ENCODE measurements at regions not wholly inside any gene's neighbourhood (a gene's known extent, or its start where the extent isn't known, plus 50 kb on each side); places are given as distances from the start of the nearest gene placed in this dataset.

DNA sequence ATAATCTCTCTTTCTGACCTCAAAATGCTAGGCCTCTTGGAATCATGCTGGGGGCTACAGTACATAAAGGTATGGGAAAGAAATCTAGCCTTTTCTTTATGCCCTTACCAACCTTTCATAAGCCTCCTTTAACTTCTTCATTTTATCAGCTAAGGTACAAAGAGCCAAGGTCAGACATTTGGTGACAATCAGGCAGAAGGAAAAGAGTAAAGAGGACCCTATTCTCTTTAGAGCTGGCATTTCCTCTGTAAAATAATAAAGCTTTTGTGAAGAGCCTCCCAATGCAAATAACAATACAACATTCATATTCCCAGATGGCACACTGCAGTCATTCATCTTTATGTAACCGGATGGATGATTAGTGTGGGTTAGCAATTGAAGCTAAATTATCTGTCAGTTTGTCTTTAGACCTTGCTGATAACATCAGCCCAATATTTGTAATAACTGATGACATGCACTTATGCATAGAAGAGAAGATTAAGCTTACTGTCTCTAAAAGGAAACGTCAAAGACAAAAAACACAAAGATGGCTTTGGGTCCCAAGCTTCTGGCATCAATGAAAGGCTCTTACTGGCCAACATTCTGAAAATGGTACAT, 163.1 kb downstream of the IBTK start:
- no peaks in the 10 kb centered on the region for H3K4me1 ChIP-seq (ENCODE audit: insufficient read depth, low read length, poor library complexity, severe bottlenecking)
- BruUV-seq (replicated peaks), result no TSS peak
- H3K9me2 ChIP-seq (ENCODE audit: insufficient read depth, low read length), result no peaks in the 10 kb centered on the region
- no peak for DNase-seq (ENCODE audit: low spot score)
- H4K20me1 ChIP-seq (ENCODE audit: insufficient read depth, low read length), result no peaks in the 10 kb centered on the region
- intact Hi-C loops (cut with micrococcal nuclease; ENCODE audit: unreplicated experiment), result no loop called here
- H2AFZ ChIP-seq (ENCODE audit: low read length), result no peak overlapping the region
- ChIA-PET CTCF (ENCODE audit: unreplicated experiment) (no interaction called here), POLR2A (interaction anchor here (1.1 to 1.4 kb wide), 2 partner anchors 10 kb away, joined by 3 to 5 read pairs; no protein-coding TSS in a partner anchor)
- no peaks in the 10 kb centered on the region for H3K36me3 ChIP-seq (ENCODE audit: insufficient read depth, low read length)
- no peak overlapping the region for H3K4me3 ChIP-seq (ENCODE audit: low read depth, low read length, poor library complexity, severe bottlenecking)
- no peak overlapping the region for H3K27ac ChIP-seq (ENCODE audit: low read depth, low read length, poor library complexity, severe bottlenecking)
- TF ChIP-seq, protein P1, sequence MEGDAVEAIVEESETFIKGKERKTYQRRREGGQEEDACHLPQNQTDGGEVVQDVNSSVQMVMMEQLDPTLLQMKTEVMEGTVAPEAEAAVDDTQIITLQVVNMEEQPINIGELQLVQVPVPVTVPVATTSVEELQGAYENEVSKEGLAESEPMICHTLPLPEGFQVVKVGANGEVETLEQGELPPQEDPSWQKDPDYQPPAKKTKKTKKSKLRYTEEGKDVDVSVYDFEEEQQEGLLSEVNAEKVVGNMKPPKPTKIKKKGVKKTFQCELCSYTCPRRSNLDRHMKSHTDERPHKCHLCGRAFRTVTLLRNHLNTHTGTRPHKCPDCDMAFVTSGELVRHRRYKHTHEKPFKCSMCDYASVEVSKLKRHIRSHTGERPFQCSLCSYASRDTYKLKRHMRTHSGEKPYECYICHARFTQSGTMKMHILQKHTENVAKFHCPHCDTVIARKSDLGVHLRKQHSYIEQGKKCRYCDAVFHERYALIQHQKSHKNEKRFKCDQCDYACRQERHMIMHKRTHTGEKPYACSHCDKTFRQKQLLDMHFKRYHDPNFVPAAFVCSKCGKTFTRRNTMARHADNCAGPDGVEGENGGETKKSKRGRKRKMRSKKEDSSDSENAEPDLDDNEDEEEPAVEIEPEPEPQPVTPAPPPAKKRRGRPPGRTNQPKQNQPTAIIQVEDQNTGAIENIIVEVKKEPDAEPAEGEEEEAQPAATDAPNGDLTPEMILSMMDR (conservative IDR thresholded peaks at IDR 0.05; ENCODE audit: low read length), result no peak
- no peak for TF ChIP-seq EZH2phosphoT487 (IDR thresholded peaks at IDR 0.05; ENCODE audit: borderline replicate concordance, low read depth, low read length)
- no peaks in the 10 kb centered on the region for H3K79me2 ChIP-seq (ENCODE audit: insufficient read depth, low read depth, low read length)
- H3K9me3 ChIP-seq (ENCODE audit: low read length), result no peaks in the 10 kb centered on the region
- H3K4me2 ChIP-seq (ENCODE audit: low read length), result no peak overlapping the region

DNA sequence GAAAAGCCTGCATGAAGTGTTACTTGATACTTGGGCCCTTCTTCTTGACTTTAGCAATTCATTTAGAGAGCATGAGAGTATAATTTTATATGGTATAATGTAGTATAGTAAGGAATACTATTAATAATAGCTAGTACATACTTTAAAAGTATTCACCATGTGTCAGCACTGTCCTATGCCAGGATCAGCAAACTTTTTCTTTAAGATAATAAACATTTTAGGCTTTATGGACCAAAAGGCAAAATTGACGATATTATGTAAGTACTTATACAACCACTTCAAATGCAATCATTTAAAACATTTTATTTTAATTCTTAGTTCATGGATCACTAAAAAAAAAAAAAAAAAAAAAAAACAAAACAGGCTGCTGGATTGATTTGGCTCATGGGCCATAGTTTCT, 163.9 kb downstream of the IBTK start:
- Histone ChIP-seq H3K9me2 (ENCODE audit: insufficient read depth, low read length) (no peaks in the 10 kb centered on the region), H3K27ac (ENCODE audit: low read depth, low read length, poor library complexity, severe bottlenecking) (no peak overlapping the region), H3K9me3 (ENCODE audit: low read length) (no peaks in the 10 kb centered on the region), H3K4me1 (ENCODE audit: insufficient read depth, low read length, poor library complexity, severe bottlenecking) (no peaks in the 10 kb centered on the region), H3K4me3 (ENCODE audit: low read depth, low read length, poor library complexity, severe bottlenecking) (no peak overlapping the region), H3K4me2 (ENCODE audit: low read length) (no peak overlapping the region), H3K36me3 (ENCODE audit: insufficient read depth, low read length) (no peaks in the 10 kb centered on the region), H2AFZ (ENCODE audit: low read length) (no peak overlapping the region), H3K79me2 (ENCODE audit: insufficient read depth, low read depth, low read length) (no peaks in the 10 kb centered on the region), H4K20me1 (ENCODE audit: insufficient read depth, low read length) (no peaks in the 10 kb centered on the region)
- no peak for DNase-seq (ENCODE audit: low spot score)
- TF ChIP-seq, protein P1 (conservative IDR thresholded peaks at IDR 0.05; ENCODE audit: low read length), result no peak
- no peak for TF ChIP-seq EZH2phosphoT487 (IDR thresholded peaks at IDR 0.05; ENCODE audit: borderline replicate concordance, low read depth, low read length)
- ChIA-PET POLR2A (no interaction called here), CTCF (ENCODE audit: unreplicated experiment) (no interaction called here)
- BruUV-seq (replicated peaks), result no TSS peak
- intact Hi-C loops (cut with micrococcal nuclease; ENCODE audit: unreplicated experiment), result no loop called here

DNA sequence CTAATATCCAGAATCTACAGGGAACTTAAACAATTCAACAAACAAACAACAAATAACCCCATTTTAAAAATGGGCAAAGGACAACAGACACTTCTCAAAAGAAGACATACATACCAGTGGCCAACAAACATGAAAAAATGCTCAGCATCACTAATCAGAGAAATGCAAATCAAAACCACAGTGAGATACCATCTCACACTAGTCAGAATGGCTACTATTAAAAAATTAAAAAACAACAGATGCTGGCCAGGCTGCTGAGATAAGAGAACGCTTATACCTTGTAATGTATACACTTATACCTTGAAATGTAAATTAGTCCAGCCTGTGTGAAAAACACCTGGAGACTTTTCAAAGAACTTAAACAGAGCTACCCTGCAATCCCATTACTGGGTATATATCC, 166.8 kb downstream of the IBTK start:
- H3K9me2 ChIP-seq (ENCODE audit: insufficient read depth, low read length), result no peaks in the 10 kb centered on the region
- no peaks in the 10 kb centered on the region for H3K4me1 ChIP-seq (ENCODE audit: insufficient read depth, low read length, poor library complexity, severe bottlenecking)
- no peaks in the 10 kb centered on the region for H3K36me3 ChIP-seq (ENCODE audit: insufficient read depth, low read length)
- TF ChIP-seq, protein P1 (conservative IDR thresholded peaks at IDR 0.05; ENCODE audit: low read length), result no peak
- no peak for TF ChIP-seq EZH2phosphoT487 (IDR thresholded peaks at IDR 0.05; ENCODE audit: borderline replicate concordance, low read depth, low read length)
- no peak for DNase-seq (ENCODE audit: low spot score)
- POLR2A ChIA-PET, result no interaction called here
- no peak overlapping the region for H3K4me3 ChIP-seq (ENCODE audit: low read depth, low read length, poor library complexity, severe bottlenecking)
- CTCF ChIA-PET (ENCODE audit: unreplicated experiment), result no interaction called here
- H4K20me1 ChIP-seq (ENCODE audit: insufficient read depth, low read length), result no peaks in the 10 kb centered on the region
- no TSS peak for BruUV-seq (replicated peaks)
- H3K27ac ChIP-seq (ENCODE audit: low read depth, low read length, poor library complexity, severe bottlenecking), result no peak overlapping the region
- no peak overlapping the region for H2AFZ ChIP-seq (ENCODE audit: low read length)
- no peaks in the 10 kb centered on the region for H3K79me2 ChIP-seq (ENCODE audit: insufficient read depth, low read depth, low read length)
- no peaks in the 10 kb centered on the region for H3K9me3 ChIP-seq (ENCODE audit: low read length)
- intact Hi-C loops (cut with micrococcal nuclease; ENCODE audit: unreplicated experiment), result no loop called here
- no peak overlapping the region for H3K4me2 ChIP-seq (ENCODE audit: low read length)

All from OCI-LY7 (cell line).